AG04450 (cell line): ENCODE measurements at regions not wholly inside any gene's neighbourhood (a gene's known extent, or its start where the extent isn't known, plus 50 kb on each side); places are given as distances from the start of the nearest gene placed in this dataset.

Source experiments
- CTCF ChIA-PET: fragments of 300-600, 350-600 bp; formaldehyde crosslinking; extraction: SDS; loops from one replicate; lab custom pipeline; 2022; ENCODE audit warnings: antibody characterized with exemption, inconsistent platforms; lab: Charles Lee
- POLR2A ChIA-PET: fragments of 350-600 bp; formaldehyde crosslinking; extraction: SDS; loops from one replicate; lab custom pipeline; 2021; ENCODE audit warnings: antibody characterized with exemption, inconsistent platforms; lab: Yijun Ruan, JAX
- DNase-seq: peaks from one replicate; pipeline ENCODE4 v3.0.0-alpha.2; 2011; ENCODE audit warnings: low read depth, low spot score
- H3K27ac ChIP-seq: one replicate; pipeline ENCODE4 v1.5.1; 2012; ENCODE audit warnings: low read depth, low read length, control low read depth
- H3K27me3 ChIP-seq: one replicate; pipeline ENCODE4 v1.6.0; 2012; ENCODE audit warnings: low read length; ENCODE audit not compliant: control insufficient read depth, insufficient read depth
- H3K4me3 ChIP-seq: 2 replicates; pipeline ENCODE4 v1.5.1; 2011; ENCODE audit warnings: mild to moderate bottlenecking, low read depth, low read length, control low read depth
- H3K9me3 ChIP-seq: 2 replicates; pipeline ENCODE4 v1.5.1; 2012; ENCODE audit warnings: low read length; ENCODE audit not compliant: control insufficient read depth, insufficient read depth
- TF ChIP-seq, protein P1 (sequence below): IDR thresholded peaks from 2 replicates; pipeline ENCODE4 v1.5.1; 2011; ENCODE audit warnings: low read depth, low read length, control low read depth, inconsistent platforms

DNA sequence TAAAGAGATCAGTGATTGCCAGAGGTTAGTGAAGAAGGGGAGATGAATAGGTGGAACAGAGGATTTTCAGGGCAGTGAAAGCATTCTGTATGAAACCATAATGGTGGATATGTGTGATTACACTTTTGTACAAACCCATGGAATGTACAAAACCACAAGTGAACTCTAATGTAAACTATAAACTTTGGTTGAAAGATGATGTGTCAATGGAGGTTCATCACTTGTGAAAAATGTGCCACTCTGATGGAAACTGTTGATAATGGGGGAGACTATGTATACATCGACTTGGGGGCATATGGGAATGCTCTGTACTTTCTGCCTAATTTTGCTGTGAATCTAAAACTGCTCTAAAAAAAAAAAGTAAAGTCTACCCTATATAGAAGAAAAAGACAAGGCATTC is 68.7 kb upstream of the ARHGEF3 start:
- no peak overlapping the region for H3K27ac ChIP-seq
- no peak overlapping the region for H3K4me3 ChIP-seq
- CTCF ChIA-PET, result no interaction called here
- POLR2A ChIA-PET, result no interaction called here
- H3K9me3 ChIP-seq, result no peaks in the 10 kb centered on the region
- H3K27me3 ChIP-seq, result peaks cover 10% of the 10 kb centered on the region
- no peak for DNase-seq
- TF ChIP-seq, protein P1, sequence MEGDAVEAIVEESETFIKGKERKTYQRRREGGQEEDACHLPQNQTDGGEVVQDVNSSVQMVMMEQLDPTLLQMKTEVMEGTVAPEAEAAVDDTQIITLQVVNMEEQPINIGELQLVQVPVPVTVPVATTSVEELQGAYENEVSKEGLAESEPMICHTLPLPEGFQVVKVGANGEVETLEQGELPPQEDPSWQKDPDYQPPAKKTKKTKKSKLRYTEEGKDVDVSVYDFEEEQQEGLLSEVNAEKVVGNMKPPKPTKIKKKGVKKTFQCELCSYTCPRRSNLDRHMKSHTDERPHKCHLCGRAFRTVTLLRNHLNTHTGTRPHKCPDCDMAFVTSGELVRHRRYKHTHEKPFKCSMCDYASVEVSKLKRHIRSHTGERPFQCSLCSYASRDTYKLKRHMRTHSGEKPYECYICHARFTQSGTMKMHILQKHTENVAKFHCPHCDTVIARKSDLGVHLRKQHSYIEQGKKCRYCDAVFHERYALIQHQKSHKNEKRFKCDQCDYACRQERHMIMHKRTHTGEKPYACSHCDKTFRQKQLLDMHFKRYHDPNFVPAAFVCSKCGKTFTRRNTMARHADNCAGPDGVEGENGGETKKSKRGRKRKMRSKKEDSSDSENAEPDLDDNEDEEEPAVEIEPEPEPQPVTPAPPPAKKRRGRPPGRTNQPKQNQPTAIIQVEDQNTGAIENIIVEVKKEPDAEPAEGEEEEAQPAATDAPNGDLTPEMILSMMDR, result no peak

DNA sequence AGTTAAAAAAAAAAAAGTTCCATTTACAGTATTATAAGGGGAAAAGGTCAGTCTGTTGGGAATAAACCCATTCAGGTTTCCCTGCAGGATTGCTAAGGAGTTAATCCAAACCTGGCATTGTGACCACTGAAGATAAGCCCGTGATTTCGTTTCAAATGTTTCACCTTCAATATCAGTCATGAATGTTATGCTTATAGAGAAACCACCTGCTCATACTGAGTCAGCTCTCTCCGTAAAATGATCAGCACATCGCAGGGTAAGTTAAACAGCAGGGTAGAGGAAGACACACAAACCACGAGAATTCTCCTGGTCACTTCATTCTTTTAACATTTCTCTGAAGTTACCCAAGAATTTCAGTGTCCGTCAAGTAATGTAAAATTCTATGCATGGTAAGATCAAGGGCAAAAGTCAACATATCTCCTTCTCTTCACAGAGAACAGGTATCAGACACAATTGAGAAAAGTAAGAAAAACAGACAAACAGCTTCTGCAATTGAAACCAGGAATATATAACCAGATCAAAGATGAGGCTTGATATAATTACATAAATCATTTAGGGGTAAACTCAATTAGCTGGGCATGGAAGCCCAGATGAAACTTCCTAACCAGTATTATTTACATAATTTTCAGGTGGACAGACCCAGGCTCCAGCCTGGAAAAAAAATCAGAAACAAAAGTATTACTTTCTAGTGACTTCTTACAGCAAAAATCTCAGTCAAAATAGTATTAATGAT is 67.6 kb upstream of the ARHGEF3 start:
- no peak overlapping the region for H3K4me3 ChIP-seq
- ChIA-PET POLR2A (no interaction called here), CTCF (no interaction called here)
- peaks cover 13% of the 10 kb centered on the region for H3K27me3 ChIP-seq
- peak; percentile 2 for DNase-seq
- H3K27ac ChIP-seq, result no peak overlapping the region
- H3K9me3 ChIP-seq, result no peaks in the 10 kb centered on the region
- TF ChIP-seq, protein P1, result no peak

DNA sequence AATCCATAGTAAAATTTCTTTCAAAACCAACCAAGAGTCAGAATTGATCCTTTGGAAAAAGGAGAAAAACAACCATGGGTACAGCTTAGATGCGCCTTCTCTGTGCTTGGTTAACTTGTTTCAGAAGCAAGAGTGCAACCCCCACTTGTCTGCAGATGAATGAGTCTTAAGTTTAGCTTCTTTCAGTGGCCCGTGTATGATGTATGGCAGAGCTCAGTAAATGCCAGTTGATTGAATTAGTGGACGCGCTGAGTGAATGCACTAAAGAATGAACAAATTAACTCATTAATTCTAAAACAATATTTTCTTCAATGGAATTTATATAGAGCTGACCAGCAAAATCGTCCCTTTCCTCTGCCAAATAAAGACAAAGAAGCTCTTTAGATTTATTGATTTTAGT is 67.0 kb upstream of the ARHGEF3 start:
- Histone ChIP-seq H3K9me3 (no peaks in the 10 kb centered on the region), H3K27ac (no peak overlapping the region), H3K27me3 (peaks cover 13% of the 10 kb centered on the region), H3K4me3 (no peak overlapping the region)
- TF ChIP-seq, protein P1, result no peak
- ChIA-PET CTCF (no interaction called here), POLR2A (no interaction called here)
- no peak for DNase-seq

DNA sequence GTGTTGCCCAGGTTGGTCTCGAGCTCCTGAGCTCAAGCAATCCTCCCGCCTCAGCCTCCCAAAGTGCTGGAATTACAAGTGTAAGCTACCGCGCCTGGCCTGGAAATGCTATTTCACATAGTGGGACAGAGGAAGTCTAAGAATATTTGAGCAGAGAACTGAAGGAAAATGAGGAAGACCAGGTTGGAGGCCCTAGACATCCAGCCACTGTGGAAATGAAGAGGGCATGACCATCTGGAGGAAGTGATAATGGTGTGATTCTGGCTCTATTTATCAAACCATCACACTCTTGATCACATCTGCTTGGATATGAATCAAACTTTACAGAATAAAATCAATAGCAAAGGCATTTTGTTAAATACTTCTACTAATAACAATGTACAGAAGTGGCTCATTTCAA is 65.9 kb upstream of the ARHGEF3 start:
- ChIA-PET POLR2A (no interaction called here), CTCF (no interaction called here)
- no peak overlapping the region for H3K27ac ChIP-seq
- peaks cover 13% of the 10 kb centered on the region for H3K27me3 ChIP-seq
- no peak for DNase-seq
- no peaks in the 10 kb centered on the region for H3K9me3 ChIP-seq
- TF ChIP-seq, protein P1, result no peak
- H3K4me3 ChIP-seq, result no peak overlapping the region

DNA sequence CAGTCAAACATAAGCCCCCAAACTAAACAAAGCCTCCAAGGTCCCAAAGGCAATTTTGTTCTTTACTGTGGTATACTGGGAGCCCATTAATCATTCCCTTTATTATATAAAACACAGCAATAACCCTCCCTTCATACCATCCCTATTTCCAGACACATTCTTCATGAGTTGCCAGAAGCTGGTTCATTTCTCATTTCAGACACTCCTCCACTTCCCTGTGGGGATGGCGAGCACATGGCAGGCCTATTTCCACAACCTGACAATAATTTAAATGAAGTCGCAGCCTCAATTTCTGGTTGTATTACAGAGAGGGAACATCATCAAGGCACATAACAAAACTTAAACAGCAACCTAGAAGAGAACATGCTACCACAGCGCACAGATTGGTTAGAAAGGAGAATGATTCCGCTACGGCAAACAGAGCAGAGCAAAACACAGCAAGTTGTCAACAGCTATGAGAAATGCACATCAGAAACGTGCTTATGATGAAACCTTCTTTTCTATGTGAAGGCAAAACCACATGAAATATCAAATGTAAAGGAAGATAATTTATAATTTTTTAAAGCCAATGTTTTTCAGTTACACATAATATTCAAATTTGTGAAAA is 63.3 kb upstream of the ARHGEF3 start:
- Histone ChIP-seq H3K27ac (no peak overlapping the region), H3K4me3 (no peak overlapping the region), H3K9me3 (no peaks in the 10 kb centered on the region), H3K27me3 (peaks cover 7% of the 10 kb centered on the region)
- TF ChIP-seq, protein P1, result no peak
- CTCF ChIA-PET, result no interaction called here
- POLR2A ChIA-PET, result no interaction called here
- no peak for DNase-seq
